NCI-H524 treated with DMSO at 0.1 percent for 48 hours (cell line): ENCODE measurements at regions not wholly inside any gene's neighbourhood (a gene's known extent, or its start where the extent isn't known, plus 50 kb on each side); places are given as distances from the start of the nearest gene placed in this dataset.

Experiments used
- DNase-seq: peaks from one replicate; lab custom pipeline; 2025; lab: John Stamatoyannopoulos, UW

GRCh38 chr5:31097851-31098250 lies 95.6 kb upstream of the CDH6 start:
- DNase-seq: no peak

GRCh38 chr5:31096238-31096865 lies 97.1 kb upstream of the CDH6 start:
- DNase-seq: no peak

GRCh38 chr5:31095796-31096195 lies 97.7 kb upstream of the CDH6 start:
- no peak for DNase-seq

- no peak for DNase-seq
Observed at GRCh38 chr5:31091501-31091900, 102.0 kb upstream of the CDH6 start.

- DNase-seq: no peak
Observed at GRCh38 chr5:31090467-31090866, 103.0 kb upstream of the CDH6 start.

- peak; percentile 47 for DNase-seq
Observed at GRCh38 chr5:31086839-31087415, 106.6 kb upstream of the CDH6 start.

- DNase-seq: no peak
Observed at GRCh38 chr5:31084871-31085270, 108.6 kb upstream of the CDH6 start.

GRCh38 chr5:31083364-31083763 lies 110.1 kb upstream of the CDH6 start:
- no peak for DNase-seq

- DNase-seq: no peak
Observed at GRCh38 chr5:31079668-31080067, 113.8 kb upstream of the CDH6 start.

- DNase-seq: no peak
Observed at GRCh38 chr5:31078956-31079355, 114.5 kb upstream of the CDH6 start.

- no peak for DNase-seq
Observed at GRCh38 chr5:31075981-31076380, 117.5 kb upstream of the CDH6 start.

- no peak for DNase-seq
Observed at GRCh38 chr5:31068287-31068686, 125.2 kb upstream of the CDH6 start.

- DNase-seq: no peak
Observed at GRCh38 chr5:31066655-31067328, 126.7 kb upstream of the CDH6 start.

GRCh38 chr5:31064215-31064614 lies 129.3 kb upstream of the CDH6 start:
- no peak for DNase-seq

- no peak for DNase-seq
Observed at GRCh38 chr5:31062902-31063580, 130.4 kb upstream of the CDH6 start.

GRCh38 chr5:31059889-31060288 lies 133.6 kb upstream of the CDH6 start:
- no peak for DNase-seq

GRCh38 chr5:31054453-31054852 lies 139.0 kb upstream of the CDH6 start:
- no peak for DNase-seq

- DNase-seq: no peak
Observed at GRCh38 chr5:31052937-31053658, 140.4 kb upstream of the CDH6 start.

- no peak for DNase-seq
Observed at GRCh38 chr5:31051316-31051715, 142.2 kb upstream of the CDH6 start.

- no peak for DNase-seq
Observed at GRCh38 chr5:31049936-31050704, 143.4 kb upstream of the CDH6 start.

GRCh38 chr5:31049461-31049860 lies 144.0 kb upstream of the CDH6 start:
- no peak for DNase-seq
